Muscle layer of colon (tissue), 2 donors: ENCODE measurements at regions not wholly inside any gene's neighbourhood (a gene's known extent, or its start where the extent isn't known, plus 50 kb on each side); places are given as distances from the start of the nearest gene placed in this dataset.

Experiments used
- H3K27ac ChIP-seq: one replicate; pipeline ENCODE4 v1.7.0; 2013; ENCODE audit warnings: low read depth, mild to moderate bottlenecking, low read length, moderate library complexity
- H3K27me3 ChIP-seq, 2 donors: one replicate each; pipeline ENCODE4 v1.7.0; 2013; ENCODE audit warnings: low read length in 2 of 2, mild to moderate bottlenecking in 2 of 2; ENCODE audit not compliant: insufficient read depth in 2 of 2, control insufficient read depth in 1 of 2
- H3K36me3 ChIP-seq: one replicate; pipeline ENCODE4 v1.7.0; 2013; ENCODE audit warnings: mild to moderate bottlenecking, low read length; ENCODE audit not compliant: insufficient read depth
- H3K4me1 ChIP-seq: one replicate; pipeline ENCODE4 v1.7.0; 2013; ENCODE audit warnings: mild to moderate bottlenecking, low read length; ENCODE audit not compliant: insufficient read depth
- H3K4me3 ChIP-seq, 2 donors: one replicate each; pipeline ENCODE4 v1.7.0; 2013; ENCODE audit warnings: low read length in 2 of 2, low read depth in 1 of 2, mild to moderate bottlenecking in 1 of 2, moderate library complexity in 1 of 2
- H3K9ac ChIP-seq: one replicate; pipeline ENCODE4 v1.7.0; 2013; ENCODE audit warnings: low read length
- H3K9me3 ChIP-seq: one replicate; pipeline ENCODE4 v1.7.0; 2013; ENCODE audit warnings: mild to moderate bottlenecking, low read length
- donor health status: abdominal sarcoma.
- donor health status: Adenocarcinoma of cecum.

GRCh38 chr12:125276567-125276966 is 211.3 kb downstream of the AACS start:
- Histone ChIP-seq H3K27me3 (no peaks in the 10 kb centered on the region), H3K4me1 (no peaks in the 10 kb centered on the region), H3K9ac (no peak overlapping the region), H3K4me3 (no peak overlapping the region), H3K36me3 (no peaks in the 10 kb centered on the region), H3K27ac (no peak overlapping the region), H3K9me3 (no peaks in the 10 kb centered on the region)

- H3K4me3 ChIP-seq, result no peak overlapping the region
- H3K27me3 ChIP-seq, result no peaks in the 10 kb centered on the region
- no peaks in the 10 kb centered on the region for H3K36me3 ChIP-seq
- no peaks in the 10 kb centered on the region for H3K9me3 ChIP-seq
- H3K9ac ChIP-seq, result no peak overlapping the region
- H3K27ac ChIP-seq, result no peak overlapping the region
- no peaks in the 10 kb centered on the region for H3K4me1 ChIP-seq
These were observed 215.5 kb downstream of the AACS start for GRCh38 chr12:125280482-125281377.

GRCh38 chr12:125282921-125283320 is 217.7 kb downstream of the AACS start:
- Histone ChIP-seq H3K9me3 (no peaks in the 10 kb centered on the region), H3K9ac (no peak overlapping the region), H3K27ac (no peak overlapping the region), H3K36me3 (no peaks in the 10 kb centered on the region), H3K27me3 (no peaks in the 10 kb centered on the region), H3K4me1 (no peaks in the 10 kb centered on the region), H3K4me3 (no peak overlapping the region)

GRCh38 chr12:125283521-125283920 is 218.3 kb downstream of the AACS start:
- Histone ChIP-seq H3K9ac (no peak overlapping the region), H3K4me3 (no peak overlapping the region), H3K36me3 (no peaks in the 10 kb centered on the region), H3K9me3 (no peaks in the 10 kb centered on the region), H3K27me3 (no peaks in the 10 kb centered on the region), H3K4me1 (no peaks in the 10 kb centered on the region), H3K27ac (no peak overlapping the region)

- no peaks in the 10 kb centered on the region for H3K9me3 ChIP-seq
- no peak overlapping the region for H3K9ac ChIP-seq
- no peaks in the 10 kb centered on the region for H3K4me1 ChIP-seq
- no peaks in the 10 kb centered on the region for H3K36me3 ChIP-seq
- no peaks in the 10 kb centered on the region for H3K27me3 ChIP-seq
- H3K27ac ChIP-seq, result no peak overlapping the region
- no peak overlapping the region for H3K4me3 ChIP-seq
These were observed 218.9 kb downstream of the AACS start for GRCh38 chr12:125284087-125284486.

GRCh38 chr12:125284945-125285685 is 219.9 kb downstream of the AACS start:
- no peak overlapping the region for H3K27ac ChIP-seq
- no peaks in the 10 kb centered on the region for H3K4me1 ChIP-seq
- H3K27me3 ChIP-seq, result no peaks in the 10 kb centered on the region
- no peak overlapping the region for H3K4me3 ChIP-seq
- H3K36me3 ChIP-seq, result no peaks in the 10 kb centered on the region
- no peak overlapping the region for H3K9ac ChIP-seq
- no peaks in the 10 kb centered on the region for H3K9me3 ChIP-seq

- H3K36me3 ChIP-seq, result no peaks in the 10 kb centered on the region
- H3K4me1 ChIP-seq, result no peaks in the 10 kb centered on the region
- H3K27ac ChIP-seq, result no peak overlapping the region
These were observed 220.9 kb downstream of the AACS start for GRCh38 chr12:125286005-125286727.

GRCh38 chr12:125287155-125287847 is 222.1 kb downstream of the AACS start:
- Histone ChIP-seq H3K27me3 (no peaks in the 10 kb centered on the region), H3K9me3 (no peaks in the 10 kb centered on the region), H3K4me1 (no peaks in the 10 kb centered on the region), H3K4me3 (no peak overlapping the region), H3K9ac (no peak overlapping the region), H3K27ac (no peak overlapping the region), H3K36me3 (no peaks in the 10 kb centered on the region)

More at GRCh38 chr12:125286005-125286727, 220.9 kb downstream of the AACS start:
- Histone ChIP-seq H3K9me3 (no peaks in the 10 kb centered on the region), H3K4me3 (no peak overlapping the region), H3K27me3 (no peaks in the 10 kb centered on the region), H3K9ac (no peak overlapping the region)

GRCh38 chr12:125288931-125289928 is 224.0 kb downstream of the AACS start:
- no peak overlapping the region for H3K4me3 ChIP-seq
- H3K9me3 ChIP-seq, result no peaks in the 10 kb centered on the region
- no peak overlapping the region for H3K9ac ChIP-seq
- no peak overlapping the region for H3K27ac ChIP-seq
- H3K4me1 ChIP-seq, result no peaks in the 10 kb centered on the region
- H3K36me3 ChIP-seq, result no peaks in the 10 kb centered on the region
- no peaks in the 10 kb centered on the region for H3K27me3 ChIP-seq

GRCh38 chr12:125289970-125290369 is 224.7 kb downstream of the AACS start:
- Histone ChIP-seq H3K27me3 (no peaks in the 10 kb centered on the region), H3K36me3 (no peaks in the 10 kb centered on the region), H3K9ac (no peak overlapping the region), H3K4me3 (no peak overlapping the region), H3K9me3 (no peaks in the 10 kb centered on the region), H3K27ac (no peak overlapping the region), H3K4me1 (no peaks in the 10 kb centered on the region)
